HS-27A (cell line): ENCODE measurements at regions not wholly inside any gene's neighbourhood (a gene's known extent, or its start where the extent isn't known, plus 50 kb on each side); places are given as distances from the start of the nearest gene placed in this dataset.

Experiments
- DNase-seq: peaks from one replicate; pipeline ENCODE4 v3.0.0-alpha.2; 2012; ENCODE audit warnings: low read depth, missing footprints

GRCh38 chr21:17900281-17900989 lies 81.3 kb upstream of the C21orf91 start:
- no peak for DNase-seq

GRCh38 chr21:17889171-17889570 lies 70.0 kb upstream of the C21orf91 start:
- DNase-seq: no peak

DNA sequence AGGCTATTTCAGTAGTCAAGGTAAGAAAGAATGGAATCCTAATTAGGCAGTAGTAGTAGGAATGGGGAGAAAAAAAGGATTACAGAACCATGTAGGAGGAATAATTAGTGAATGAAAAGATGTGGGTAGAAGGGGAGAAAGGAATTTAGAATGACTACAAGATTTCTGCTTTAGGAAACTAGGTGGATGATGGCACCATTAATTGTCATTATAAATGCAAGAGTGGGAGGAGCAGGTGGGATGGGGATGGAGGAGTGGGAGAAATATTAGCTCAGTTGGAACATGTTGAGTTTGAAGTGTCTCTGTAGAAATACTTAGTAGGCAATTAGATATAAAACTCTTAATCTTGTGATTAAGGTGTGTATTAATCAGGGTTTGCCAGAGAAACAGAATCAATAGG lies 50.0 kb upstream of the C21orf91 start:
- DNase-seq: no peak
